Lung (tissue), 11 donors: ENCODE measurements at regions not wholly inside any gene's neighbourhood (a gene's known extent, or its start where the extent isn't known, plus 50 kb on each side); places are given as distances from the start of the nearest gene placed in this dataset.

Experiments
- ATAC-seq: fragments of 200-7000 bp; cut with Tn5 transposase; one replicate; pipeline ENCODE4 v1.9.1; 2020; ENCODE audit warnings: moderate number of reproducible peaks; ENCODE audit not compliant: insufficient read depth, low FRiP score
- DNase-seq, 3 donors: peaks; one replicate each; pipeline ENCODE4 v3.0.0-alpha.2; 2013 to 2017
- H3K27ac ChIP-seq, 2 donors: one replicate each; pipeline ENCODE4 v1.5.1; 2013; ENCODE audit warnings: mild to moderate bottlenecking in 2 of 2, moderate library complexity in 2 of 2, control low read depth in 1 of 2, inconsistent platforms in 1 of 2, low read depth in 1 of 2, low read length in 1 of 2
- H3K27me3 ChIP-seq, 3 donors: one replicate each; pipeline ENCODE4 v1.5.1; 2013; ENCODE audit warnings: low read length in 2 of 3; ENCODE audit not compliant: control insufficient read depth in 3 of 3, insufficient read depth in 3 of 3
- H3K36me3 ChIP-seq, 4 donors: one replicate each; pipeline ENCODE4 v1.5.1; 2013; ENCODE audit warnings: low read length in 4 of 4, mild to moderate bottlenecking in 1 of 4, moderate library complexity in 1 of 4; ENCODE audit not compliant: control insufficient read depth in 4 of 4, insufficient read depth in 4 of 4
- H3K4me1 ChIP-seq, 5 donors: one replicate each; pipeline ENCODE4 v1.5.1; 2013; ENCODE audit warnings: low read length in 5 of 5, mild to moderate bottlenecking in 2 of 5, moderate library complexity in 1 of 5; ENCODE audit not compliant: control insufficient read depth in 5 of 5, insufficient read depth in 5 of 5
- H3K4me3 ChIP-seq: one replicate; pipeline ENCODE4 v1.5.1; 2013; ENCODE audit warnings: mild to moderate bottlenecking, control low read depth, moderate library complexity
- H3K9ac ChIP-seq, 2 donors: one replicate each; pipeline ENCODE4 v1.5.1; 2013; ENCODE audit warnings: low read length in 2 of 2, control low read depth in 1 of 2; ENCODE audit not compliant: insufficient read depth in 1 of 2
- H3K9me3 ChIP-seq, 4 donors: one replicate each; pipeline ENCODE4 v1.5.1; 2013; ENCODE audit warnings: low read length in 3 of 4, mild to moderate bottlenecking in 1 of 4, moderate library complexity in 1 of 4; ENCODE audit not compliant: control insufficient read depth in 4 of 4, insufficient read depth in 3 of 4
- CTCF ChIP-seq: IDR thresholded peaks from 2 replicates; pipeline ENCODE4 v1.5.1; 2012; ENCODE audit warnings: mild to moderate bottlenecking; ENCODE audit errors: control extremely low read depth, extremely low read depth
- WGBS, 2 donors: extraction: QIAGEN DNeasy Blood & Tissue Kit; methylation state at CpG; one replicate each; pipeline ENCODE4 v1.1.7; 2013; 5-methylcytosine and 5-hydroxymethylcytosine counted together
- donor health status: control.
- donor health status: control.
- donor health status: Bipolar disorder and iron deficiency.
- donor health status: healthy.
- donor health status: DM: yes; HTN: yes; CAD: no.

GRCh38 chr13:90623318-90624011 lies 724.0 kb upstream of the MIR17HG start:
- no peak for DNase-seq
- no peak overlapping the region for H3K27ac ChIP-seq
- WGBS, 2 donors = 91 to 94% methylated on average over 3 of the region's 3 CpGs
- no peak overlapping the region for H3K4me3 ChIP-seq
- H3K9me3 ChIP-seq = no peaks in the 10 kb centered on the region
- H3K27me3 ChIP-seq = no peaks in the 10 kb centered on the region
- no peaks in the 10 kb centered on the region for H3K36me3 ChIP-seq
- ATAC-seq = no peak
- no peak for TF ChIP-seq CTCF
- H3K4me1 ChIP-seq = no peaks in the 10 kb centered on the region
- no peak overlapping the region for H3K9ac ChIP-seq

- ATAC-seq = no peak
- no peaks in the 10 kb centered on the region for H3K36me3 ChIP-seq
- peaks cover 0 to 2% (median 0%) of the 10 kb centered on the region in 5 donors for H3K4me1 ChIP-seq
- no peak overlapping the region for H3K9ac ChIP-seq
- no peaks in the 10 kb centered on the region for H3K9me3 ChIP-seq
- TF ChIP-seq CTCF = no peak
- H3K27ac ChIP-seq = no peak overlapping the region
- no peak for DNase-seq
- no peaks in the 10 kb centered on the region for H3K27me3 ChIP-seq
- H3K4me3 ChIP-seq = no peak overlapping the region
- WGBS, 2 donors = 80 to 90% methylated on average over 1 of the region's 1 CpG
Measured at GRCh38 chr13:90627813-90628212, 719.7 kb upstream of the MIR17HG start.

- Histone ChIP-seq H3K36me3 (no peaks in the 10 kb centered on the region), H3K9me3 (no peaks in the 10 kb centered on the region), H3K4me1 (peaks cover 0 to 2% (median 0%) of the 10 kb centered on the region in 5 donors), H3K4me3 (no peak overlapping the region), H3K27me3 (no peaks in the 10 kb centered on the region), H3K27ac (no peak overlapping the region), H3K9ac (no peak overlapping the region)
- ATAC-seq (no peak), DNase-seq (no peak)
- no peak for TF ChIP-seq CTCF
- WGBS, 2 donors = 78 to 88% methylated on average over 4 of the region's 4 CpGs
Measured at GRCh38 chr13:90628471-90628870, 719.0 kb upstream of the MIR17HG start.

- Histone ChIP-seq H3K36me3 (no peaks in the 10 kb centered on the region), H3K9ac (no peak overlapping the region), H3K4me3 (no peak overlapping the region), H3K4me1 (peaks cover 0 to 2% (median 0%) of the 10 kb centered on the region in 5 donors), H3K27me3 (no peaks in the 10 kb centered on the region), H3K9me3 (no peaks in the 10 kb centered on the region), H3K27ac (no peak overlapping the region)
- WGBS, 2 donors = 92 to 95% methylated on average over 3 of the region's 3 CpGs
- ATAC-seq (no peak), DNase-seq (no peak)
- TF ChIP-seq CTCF = no peak
Measured at GRCh38 chr13:90630716-90631115, 716.8 kb upstream of the MIR17HG start.
